ENCODE measurements at regions not wholly inside any gene's neighbourhood (a gene's known extent, or its start where the extent isn't known, plus 50 kb on each side); places are given as distances from the start of the nearest gene placed in this dataset.
"Not testable (repeated sequence)": the region's sequence is repeated elsewhere in the genome, so short reads cannot be mapped to it uniquely, and the experiment has no call there.

GRCh38 chr15:46089467-46089935 lies 454.7 kb downstream of the SQOR start:
- DNase-seq = no peak
- Mint-ChIP-seq H3K27me3 (ENCODE audit: low read depth, poor library complexity) (peaks cover 11% of the 10 kb centered on the region), H3K27ac (no peak overlapping the region), H3K9me3 (peaks cover 9% of the 10 kb centered on the region), H3K36me3 (ENCODE audit: low read depth) (no peaks in the 10 kb centered on the region), H3K4me1 (peaks cover 6% of the 10 kb centered on the region), H3K4me3 (no peak overlapping the region)
- no peak for TF ChIP-seq CTCF (IDR thresholded peaks at IDR 0.05)

GRCh38 chr15:46091860-46092450 lies 457.1 kb downstream of the SQOR start:
- H3K9me3 Mint-ChIP-seq = peaks cover 8% of the 10 kb centered on the region
- H3K4me3 Mint-ChIP-seq = no peak overlapping the region
- no peaks in the 10 kb centered on the region for H3K36me3 Mint-ChIP-seq (ENCODE audit: low read depth)
- peak; percentile 68 for TF ChIP-seq CTCF (IDR thresholded peaks at IDR 0.05)
- peaks cover 6% of the 10 kb centered on the region for H3K4me1 Mint-ChIP-seq
- H3K27me3 Mint-ChIP-seq (ENCODE audit: low read depth, poor library complexity) = peaks cover 7% of the 10 kb centered on the region
- DNase-seq = peak; percentile 47
- H3K27ac Mint-ChIP-seq = no peak overlapping the region

GRCh38 chr15:46098006-46098405 lies 463.2 kb downstream of the SQOR start:
- not testable (repeated sequence) for H3K27ac Mint-ChIP-seq; DNase-seq; H3K4me1 Mint-ChIP-seq; H3K36me3 Mint-ChIP-seq (ENCODE audit: low read depth); H3K27me3 Mint-ChIP-seq (ENCODE audit: low read depth, poor library complexity); H3K4me3 Mint-ChIP-seq
- H3K9me3 Mint-ChIP-seq = peaks cover 31% of the 10 kb centered on the region

- no peak for DNase-seq
- no peak for TF ChIP-seq CTCF (IDR thresholded peaks at IDR 0.05)
- Mint-ChIP-seq H3K36me3 (ENCODE audit: low read depth) (no peaks in the 10 kb centered on the region), H3K27me3 (ENCODE audit: low read depth, poor library complexity) (peaks cover 4% of the 10 kb centered on the region), H3K4me1 (no peaks in the 10 kb centered on the region), H3K27ac (no peak overlapping the region), H3K9me3 (peaks cover 4% of the 10 kb centered on the region), H3K4me3 (no peak overlapping the region)
Measured at GRCh38 chr15:46110755-46111154, 475.9 kb downstream of the SQOR start.

- H3K4me3 Mint-ChIP-seq = no peak overlapping the region
- H3K9me3 Mint-ChIP-seq = peaks cover 8% of the 10 kb centered on the region
- no peak overlapping the region for H3K27ac Mint-ChIP-seq
- H3K27me3 Mint-ChIP-seq (ENCODE audit: low read depth, poor library complexity) = peaks cover 4% of the 10 kb centered on the region
- no peak for TF ChIP-seq CTCF (IDR thresholded peaks at IDR 0.05)
- no peak for DNase-seq
- H3K4me1 Mint-ChIP-seq = no peaks in the 10 kb centered on the region
- H3K36me3 Mint-ChIP-seq (ENCODE audit: low read depth) = no peaks in the 10 kb centered on the region
Measured at GRCh38 chr15:46111730-46112129, 476.9 kb downstream of the SQOR start.

GRCh38 chr15:46117071-46117470 lies 482.2 kb downstream of the SQOR start:
- Mint-ChIP-seq H3K9me3 (peaks cover 4% of the 10 kb centered on the region), H3K27me3 (ENCODE audit: low read depth, poor library complexity) (peaks cover 4% of the 10 kb centered on the region), H3K36me3 (ENCODE audit: low read depth) (no peaks in the 10 kb centered on the region), H3K27ac (no peak overlapping the region), H3K4me1 (no peaks in the 10 kb centered on the region), H3K4me3 (no peak overlapping the region)
- DNase-seq = no peak
- no peak for TF ChIP-seq CTCF (IDR thresholded peaks at IDR 0.05)

All from nephron progenitor cell (in vitro differentiated cells).